SH-SY5Y (cell line): ENCODE measurements at regions not wholly inside any gene's neighbourhood (a gene's known extent, or its start where the extent isn't known, plus 50 kb on each side); places are given as distances from the start of the nearest gene placed in this dataset.

ENCODE experiments used
- GATA2 ChIP-seq: IDR thresholded peaks from 2 replicates; pipeline ENCODE4 v1.6.1; 2011; ENCODE audit warnings: mild to moderate bottlenecking, low read depth, low read length
- GATA3 ChIP-seq: IDR thresholded peaks from 2 replicates; pipeline ENCODE4 v1.6.1; 2011; ENCODE audit warnings: low read depth, mild to moderate bottlenecking, low read length, moderate library complexity

DNA sequence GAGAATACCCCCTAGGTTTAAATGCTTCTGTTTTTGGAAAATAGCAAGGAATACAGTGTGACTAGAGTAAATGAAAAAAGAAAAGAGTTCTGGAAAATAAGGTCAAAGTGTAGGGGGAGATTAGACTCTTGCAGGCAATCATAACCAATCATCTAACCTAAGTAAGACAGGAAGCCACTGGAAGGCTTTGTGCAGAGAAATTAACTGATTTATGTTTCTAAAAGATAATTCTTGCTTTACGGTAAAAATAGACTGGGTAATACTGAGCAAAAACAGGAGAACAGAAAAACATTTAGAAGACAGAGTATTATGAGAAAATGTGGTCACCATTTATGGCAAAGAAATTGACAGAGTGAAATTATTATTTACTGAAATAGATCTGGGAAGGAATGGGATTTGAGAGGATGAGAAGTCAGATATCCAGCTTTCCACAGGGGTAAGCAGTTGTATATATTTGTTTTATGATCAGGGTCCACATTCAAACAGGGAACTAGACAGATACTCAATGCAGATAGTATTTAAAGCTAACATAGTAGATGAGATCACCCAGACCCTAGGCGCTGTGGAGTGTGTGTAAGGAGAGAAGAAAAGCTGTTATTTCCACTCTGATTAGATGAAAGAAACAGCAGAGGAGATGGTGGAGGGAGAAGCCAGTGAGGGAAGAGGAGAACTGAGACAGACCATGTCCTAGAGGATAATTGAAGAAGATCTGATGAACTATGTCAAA lies 1225.3 kb downstream of the CDH11 start:
- TF ChIP-seq GATA2 (no peak), GATA3 (no peak)
